SK-N-MC (cell line): ENCODE measurements at regions not wholly inside any gene's neighbourhood (a gene's known extent, or its start where the extent isn't known, plus 50 kb on each side); places are given as distances from the start of the nearest gene placed in this dataset.

Source experiments
- EZH2 ChIP-seq: fragments of 200-600 bp; sonication (generic); IDR thresholded peaks from one replicate; pipeline ENCODE4 v1.6.1; 2017; ENCODE audit warnings: antibody characterized with exemption
- FOXP2 ChIP-seq: optimal IDR thresholded peaks from 2 replicates; pipeline ENCODE3; 2011; ENCODE audit warnings: mild to moderate bottlenecking, moderate library complexity; ENCODE audit not compliant: insufficient read depth; ENCODE audit errors: extremely low read length, control extremely low read depth
- POLR2AphosphoS5 ChIP-seq: IDR thresholded peaks from 2 replicates; pipeline ENCODE4 v1.6.1; 2012; ENCODE audit warnings: mild to moderate bottlenecking, low read depth, low read length, borderline replicate concordance

DNA sequence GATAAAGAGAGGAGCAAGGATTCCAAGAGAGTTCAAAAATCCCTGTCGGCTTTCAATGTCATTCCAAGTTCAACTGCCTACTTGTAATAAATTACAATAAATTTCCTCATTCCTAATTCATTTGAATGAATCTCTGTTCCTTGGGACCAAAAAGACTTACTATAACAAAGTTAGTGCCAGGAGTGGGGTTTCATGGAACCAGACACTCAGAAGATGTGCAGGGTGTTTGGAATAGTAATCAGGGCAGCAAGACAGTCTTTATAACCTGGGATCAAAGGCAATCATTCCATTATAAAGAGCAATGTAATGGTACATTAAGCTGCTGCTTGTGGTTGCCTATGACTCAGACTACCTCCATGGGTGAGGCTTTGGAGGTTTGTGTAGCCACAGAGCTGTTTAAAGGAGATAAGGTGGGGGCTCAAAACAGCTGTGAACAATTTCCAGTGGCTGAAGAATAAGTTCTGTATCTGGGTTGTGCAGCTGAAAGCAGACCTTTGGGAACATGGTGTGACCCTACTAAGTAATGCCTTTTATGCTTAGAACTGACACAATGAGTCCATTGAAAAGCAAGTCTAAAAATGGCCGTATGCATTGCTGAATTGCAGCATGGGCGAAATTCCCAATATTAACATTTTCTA lies 159.9 kb downstream of the LINC00237 start:
- no peak for TF ChIP-seq POLR2AphosphoS5
- no peak for TF ChIP-seq EZH2
- TF ChIP-seq FOXP2 = no peak
